K562 (cell line): ENCODE measurements at regions not wholly inside any gene's neighbourhood (a gene's known extent, or its start where the extent isn't known, plus 50 kb on each side); places are given as distances from the start of the nearest gene placed in this dataset.
A peak's percentile ranks its signal among the peaks of the same experiment; 100 is the strongest.

Experiments used
- ARID3A ChIP-seq: IDR thresholded peaks from 2 replicates; pipeline ENCODE4 v1.6.1; 2012; ENCODE audit warnings: low read depth, low read length, improper control_type of control experiment, borderline replicate concordance
- EP400 ChIP-seq: fragments of 450-650 bp; IDR thresholded peaks from 2 replicates; pipeline ENCODE4 v1.6.1; 2017; ENCODE audit warnings: antibody characterized with exemption, mild to moderate bottlenecking, moderate library complexity
- FOXA3 ChIP-seq, 2 experiments: fragments of 450-650 bp in 1 of 2; sonication (generic) in 1 of 2; formaldehyde crosslinking; IDR thresholded peaks in 1 of 2; conservative IDR thresholded peaks in 1 of 2; 2 replicates each; pipeline versions ENCODE4 v1.4.0 to v1.8.0; 2020 to 2022; ENCODE audit warnings: mild to moderate bottlenecking in 2 of 2, missing genetic modification reagents in 1 of 2
- FOXJ3 ChIP-seq: sonication (generic); formaldehyde crosslinking; IDR thresholded peaks from 2 replicates; pipeline ENCODE4 v1.4.0; 2020; ENCODE audit warnings: mild to moderate bottlenecking, missing genetic modification reagents
- GABPB1 ChIP-seq: sonication (generic); formaldehyde crosslinking; IDR thresholded peaks from 2 replicates; pipeline ENCODE4 v1.8.0; 2022; ENCODE audit warnings: mild to moderate bottlenecking, missing genetic modification reagents
- HDAC1 ChIP-seq, 2 experiments: fragments of 450-650 bp; IDR thresholded peaks; 2 replicates each; pipeline ENCODE4 v1.6.1; 2016 to 2017; ENCODE audit warnings: inconsistent platforms in 1 of 2, mild to moderate bottlenecking in 1 of 2, moderate library complexity in 1 of 2
- HINFP ChIP-seq: fragments of 450-650 bp; conservative IDR thresholded peaks from 2 replicates; pipeline ENCODE4 v1.6.1; 2016; ENCODE audit warnings: missing genetic modification characterization, low read depth, mild to moderate bottlenecking, control low read depth, missing compliant biosample characterization
- MCM3 ChIP-seq: fragments of 450-650 bp; IDR thresholded peaks from 2 replicates; pipeline ENCODE4 v1.6.1; 2016
- NFATC3 ChIP-seq: fragments of 450-650 bp; IDR thresholded peaks from 2 replicates; pipeline ENCODE4 v1.6.1; 2017; ENCODE audit warnings: mild to moderate bottlenecking
- SIN3B ChIP-seq: fragments of 450-650 bp; IDR thresholded peaks from 2 replicates; pipeline ENCODE4 v1.6.1; 2017; ENCODE audit warnings: low read depth, mild to moderate bottlenecking, moderate library complexity
- ZBTB17 ChIP-seq: fragments of 450-650 bp; formaldehyde crosslinking; IDR thresholded peaks from 2 replicates; pipeline ENCODE4 v1.4.0; 2020; ENCODE audit warnings: mild to moderate bottlenecking
- ZNF232 ChIP-seq: sonication (generic); formaldehyde crosslinking; IDR thresholded peaks from 2 replicates; pipeline ENCODE4 v1.8.0; 2022; ENCODE audit warnings: mild to moderate bottlenecking, missing genetic modification reagents
- ZNF431 ChIP-seq: sonication (generic); formaldehyde crosslinking; IDR thresholded peaks from 2 replicates; pipeline ENCODE4 v1.8.0; 2022; ENCODE audit warnings: mild to moderate bottlenecking, missing genetic modification reagents
- TF ChIP-seq, protein P1 (sequence below): fragments of 250-450 bp; sonication (Bioruptor Pico); IDR thresholded peaks from 2 replicates; pipeline ENCODE4 v1.8.0; 2022; ENCODE audit warnings: inconsistent platforms, mild to moderate bottlenecking, moderate library complexity, borderline replicate concordance
- TF ChIP-seq, protein P2 (sequence below), 2 experiments: fragments of 450-650 bp; IDR thresholded peaks; 2 replicates each; pipeline ENCODE4 v1.6.1; 2016; ENCODE audit warnings: mild to moderate bottlenecking in 2 of 2, borderline replicate concordance in 1 of 2, low read depth in 1 of 2, moderate library complexity in 1 of 2

DNA sequence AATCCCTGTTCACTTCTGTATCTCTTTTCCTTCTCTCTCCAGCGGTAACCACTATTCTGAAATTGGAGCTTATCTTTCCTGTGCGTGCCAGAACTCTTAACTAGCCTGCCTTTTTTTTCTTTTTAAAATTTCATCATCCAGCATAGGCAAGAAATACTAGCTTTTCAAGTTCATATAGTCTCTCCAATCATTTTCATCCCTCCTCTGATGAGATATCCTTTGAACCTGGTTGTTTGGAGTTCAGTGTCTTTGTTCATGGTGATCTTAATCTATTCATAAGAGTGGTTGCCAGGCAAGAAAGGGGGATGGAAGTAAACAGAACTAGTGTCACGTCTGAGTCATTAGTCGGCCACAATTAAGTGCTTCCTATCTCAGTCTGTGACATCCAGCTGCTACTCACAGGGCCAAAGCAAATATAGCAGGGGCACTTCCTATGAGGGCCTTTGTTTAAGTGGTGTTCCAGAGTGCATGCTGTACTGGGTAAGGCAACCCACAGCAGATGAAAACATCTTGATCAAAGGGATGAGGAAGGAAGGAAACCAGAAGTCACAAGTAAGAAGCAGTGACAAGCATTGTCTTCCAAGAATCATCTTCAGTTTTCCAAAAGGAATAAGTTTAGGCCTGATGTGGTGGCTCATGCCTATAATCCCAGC is 56.4 kb upstream of the XIAP start (continued):
- TF ChIP-seq HINFP = no peak
- TF ChIP-seq FOXA3 (CRISPR knock-in tag; conservative IDR thresholded peaks at IDR 0.05 in 1 of 2, IDR thresholded peaks at IDR 0.05 in 1 of 2) = peak; percentile 96
- no peak for TF ChIP-seq ZNF431 (CRISPR knock-in tag)
- peak; percentile 26; the same call in 1 of the 2 replicates for TF ChIP-seq GABPB1
- no peak for TF ChIP-seq MCM3
- TF ChIP-seq ARID3A = peak; percentile 52; the same call in 1 of the 2 replicates
- TF ChIP-seq, protein P1, sequence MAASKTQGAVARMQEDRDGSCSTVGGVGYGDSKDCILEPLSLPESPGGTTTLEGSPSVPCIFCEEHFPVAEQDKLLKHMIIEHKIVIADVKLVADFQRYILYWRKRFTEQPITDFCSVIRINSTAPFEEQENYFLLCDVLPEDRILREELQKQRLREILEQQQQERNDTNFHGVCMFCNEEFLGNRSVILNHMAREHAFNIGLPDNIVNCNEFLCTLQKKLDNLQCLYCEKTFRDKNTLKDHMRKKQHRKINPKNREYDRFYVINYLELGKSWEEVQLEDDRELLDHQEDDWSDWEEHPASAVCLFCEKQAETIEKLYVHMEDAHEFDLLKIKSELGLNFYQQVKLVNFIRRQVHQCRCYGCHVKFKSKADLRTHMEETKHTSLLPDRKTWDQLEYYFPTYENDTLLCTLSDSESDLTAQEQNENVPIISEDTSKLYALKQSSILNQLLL (CRISPR knock-in tag) = no peak
- TF ChIP-seq, protein P2, sequence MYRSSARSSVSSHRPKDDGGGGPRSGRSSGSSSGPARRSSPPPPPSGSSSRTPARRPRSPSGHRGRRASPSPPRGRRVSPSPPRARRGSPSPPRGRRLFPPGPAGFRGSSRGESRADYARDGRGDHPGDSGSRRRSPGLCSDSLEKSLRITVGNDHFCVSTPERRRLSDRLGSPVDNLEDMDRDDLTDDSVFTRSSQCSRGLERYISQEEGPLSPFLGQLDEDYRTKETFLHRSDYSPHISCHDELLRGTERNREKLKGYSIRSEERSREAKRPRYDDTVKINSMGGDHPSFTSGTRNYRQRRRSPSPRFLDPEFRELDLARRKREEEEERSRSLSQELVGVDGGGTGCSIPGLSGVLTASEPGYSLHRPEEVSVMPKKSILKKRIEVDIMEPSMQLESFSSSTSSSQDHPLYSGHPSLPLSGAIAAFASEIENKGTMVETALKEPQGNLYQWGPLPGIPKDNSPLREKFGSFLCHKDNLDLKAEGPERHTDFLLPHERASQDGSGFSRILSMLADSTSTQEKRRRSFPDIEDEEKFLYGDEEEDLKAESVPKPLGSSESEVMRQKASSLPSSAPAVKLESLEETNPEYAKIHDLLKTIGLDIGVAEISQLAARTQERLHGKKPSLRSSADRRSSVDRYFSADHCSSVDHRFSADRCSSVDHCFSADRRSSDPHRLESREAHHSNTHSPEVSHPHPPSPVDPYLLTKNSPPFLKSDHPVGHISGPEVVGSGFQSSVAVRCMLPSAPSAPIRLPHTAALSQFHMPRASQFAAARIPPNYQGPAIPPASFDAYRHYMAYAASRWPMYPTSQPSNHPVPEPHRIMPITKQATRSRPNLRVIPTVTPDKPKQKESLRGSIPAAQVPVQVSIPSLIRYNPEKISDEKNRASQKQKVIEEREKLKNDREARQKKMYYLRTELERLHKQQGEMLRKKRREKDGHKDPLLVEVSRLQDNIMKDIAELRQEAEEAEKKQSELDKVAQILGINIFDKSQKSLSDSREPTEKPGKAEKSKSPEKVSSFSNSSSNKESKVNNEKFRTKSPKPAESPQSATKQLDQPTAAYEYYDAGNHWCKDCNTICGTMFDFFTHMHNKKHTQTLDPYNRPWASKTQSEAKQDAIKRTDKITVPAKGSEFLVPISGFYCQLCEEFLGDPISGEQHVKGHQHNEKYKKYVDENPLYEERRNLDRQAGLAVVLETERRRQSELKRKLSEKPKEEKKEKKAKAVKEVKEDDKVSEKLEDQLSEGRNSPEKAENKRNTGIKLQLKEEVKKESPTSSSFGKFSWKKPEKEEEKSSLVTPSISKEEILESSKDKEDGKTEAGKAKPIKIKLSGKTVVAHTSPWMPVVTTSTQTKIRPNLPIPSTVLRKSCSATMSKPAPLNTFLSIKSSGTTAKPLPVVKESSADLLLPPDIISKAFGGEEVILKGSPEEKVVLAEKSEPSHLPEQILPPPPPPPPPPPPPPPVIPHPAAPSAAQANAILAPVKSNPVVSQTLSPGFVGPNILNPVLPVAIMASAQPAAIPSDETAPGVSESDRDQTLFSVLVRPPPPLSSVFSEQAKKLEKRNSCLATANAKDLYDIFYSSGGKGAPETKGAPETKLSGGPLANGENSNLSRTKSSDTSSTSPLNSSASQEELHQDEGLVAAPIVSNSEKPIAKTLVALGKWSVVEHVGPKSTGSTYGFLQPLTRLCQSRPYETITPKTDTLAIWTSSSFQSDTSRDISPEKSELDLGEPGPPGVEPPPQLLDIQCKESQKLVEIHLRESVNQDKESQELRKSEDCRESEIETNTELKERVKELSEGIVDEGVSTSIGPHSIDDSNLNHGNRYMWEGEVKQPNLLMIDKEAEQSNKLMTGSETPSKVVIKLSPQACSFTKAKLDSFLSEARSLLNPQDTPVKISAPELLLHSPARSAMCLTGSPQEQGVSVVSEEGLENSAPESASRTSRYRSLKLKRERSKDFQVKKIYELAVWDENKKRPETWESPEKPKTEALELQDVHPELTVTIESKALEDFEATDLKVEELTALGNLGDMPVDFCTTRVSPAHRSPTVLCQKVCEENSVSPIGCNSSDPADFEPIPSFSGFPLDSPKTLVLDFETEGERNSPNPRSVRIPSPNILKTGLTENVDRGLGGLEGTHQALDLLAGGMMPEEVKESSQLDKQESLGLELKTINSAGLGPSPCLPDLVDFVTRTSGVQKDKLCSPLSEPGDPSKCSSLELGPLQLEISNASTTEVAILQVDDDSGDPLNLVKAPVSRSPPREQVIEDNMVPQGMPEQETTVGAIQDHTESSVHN (IDR thresholded peaks at IDR 0.05; ENCODE audit: borderline replicate concordance in 1 of 2, low read depth in 1 of 2) = peak in 1 of 2 experiments; percentile 85; a peak in 2 of 4 replicates
- TF ChIP-seq NFATC3 = no peak
- peak; percentile 88 for TF ChIP-seq FOXJ3 (CRISPR knock-in tag)
- TF ChIP-seq EP400 = peak; percentile 35; the same call in 1 of the 2 replicates
- no peak for TF ChIP-seq ZNF232 (CRISPR knock-in tag)
- 0 out of 4 replicates have a peak, but pooled peaks of 1 of the 2 experiments have one; percentile 40 for TF ChIP-seq HDAC1 (IDR thresholded peaks at IDR 0.05)
- no peak for TF ChIP-seq ZBTB17 (CRISPR knock-in tag)
- TF ChIP-seq SIN3B = no peak
